GM23248 (cell line): ENCODE measurements at regions not wholly inside any gene's neighbourhood (a gene's known extent, or its start where the extent isn't known, plus 50 kb on each side); places are given as distances from the start of the nearest gene placed in this dataset.
A peak's percentile ranks its signal among the peaks of the same experiment; 100 is the strongest.

Source experiments
- DNase-seq: peaks from one replicate; pipeline ENCODE4 v3.0.0-alpha.2; 2015
- H2AFZ ChIP-seq: fragments of 200-600 bp; sonication (generic); 2 replicates; pipeline ENCODE4 v1.6.1; 2016; ENCODE audit warnings: antibody characterized with exemption
- H3F3A ChIP-seq: fragments of 200-600 bp; sonication (generic); 2 replicates; pipeline ENCODE4 v1.6.1; 2016; ENCODE audit warnings: mild to moderate bottlenecking, antibody characterized with exemption, mixed run types; ENCODE audit not compliant: insufficient read depth
- H3K27ac ChIP-seq: fragments of 200-600 bp; sonication (generic); 2 replicates; pipeline ENCODE4 v1.5.1; 2016; ENCODE audit warnings: mild to moderate bottlenecking
- H3K27me3 ChIP-seq: fragments of 200-600 bp; sonication (generic); replicated peaks from 2 replicates; pipeline ENCODE4 v1.6.1; 2016; ENCODE audit warnings: mild to moderate bottlenecking; ENCODE audit not compliant: insufficient read depth
- H3K36me3 ChIP-seq: fragments of 200-600 bp; sonication (generic); 2 replicates; pipeline ENCODE4 v1.6.1; 2016; ENCODE audit warnings: low read depth, mild to moderate bottlenecking
- H3K4me1 ChIP-seq: fragments of 200-600 bp; sonication (generic); 2 replicates; pipeline ENCODE4 v1.6.1; 2016; ENCODE audit warnings: mild to moderate bottlenecking; ENCODE audit not compliant: insufficient read depth
- H3K4me2 ChIP-seq: fragments of 200-600 bp; sonication (generic); one replicate; pipeline ENCODE4 v1.6.1; 2016; ENCODE audit warnings: mild to moderate bottlenecking; ENCODE audit not compliant: unreplicated experiment
- H3K4me3 ChIP-seq: fragments of 200-600 bp; sonication (generic); 2 replicates; pipeline ENCODE4 v1.5.1; 2016; ENCODE audit warnings: mild to moderate bottlenecking
- H3K79me2 ChIP-seq: fragments of 200-600 bp; sonication (generic); 2 replicates; pipeline ENCODE4 v1.6.1; 2016; ENCODE audit warnings: mild to moderate bottlenecking; ENCODE audit not compliant: insufficient read depth
- H3K9ac ChIP-seq: fragments of 200-600 bp; sonication (generic); 2 replicates; pipeline ENCODE4 v1.6.1; 2016; ENCODE audit warnings: mild to moderate bottlenecking
- H3K9me2 ChIP-seq: fragments of 200-600 bp; sonication (generic); 2 replicates; pipeline ENCODE4 v1.6.1; 2016; ENCODE audit warnings: mixed run types, mild to moderate bottlenecking, moderate library complexity; ENCODE audit not compliant: insufficient read depth
- H3K9me3 ChIP-seq: fragments of 200-600 bp; sonication (generic); one replicate; pipeline ENCODE4 v1.6.1; 2017; ENCODE audit warnings: low read depth
- H4K20me1 ChIP-seq: fragments of 200-600 bp; sonication (generic); 2 replicates; pipeline ENCODE4 v1.6.0; 2016; ENCODE audit not compliant: insufficient read depth
- EZH2 ChIP-seq: fragments of 200-600 bp; sonication (generic); IDR thresholded peaks from 2 replicates; pipeline ENCODE4 v1.6.1; 2018; ENCODE audit warnings: antibody characterized with exemption, mild to moderate bottlenecking; ENCODE audit not compliant: insufficient read depth, poor library complexity, severe bottlenecking
- EZH2phosphoT487 ChIP-seq: fragments of 200-600 bp; sonication (generic); IDR thresholded peaks from 2 replicates; pipeline ENCODE4 v1.6.1; 2018; ENCODE audit warnings: antibody characterized with exemption, moderate library complexity, mild to moderate bottlenecking, low read depth; ENCODE audit not compliant: insufficient read depth
- WGBS, 2 experiments: methylation state at CpG; one replicate each; pipeline ENCODE4 v1.1.6; 2015 to 2017; ENCODE audit warnings: low lambda C conversion rate in 2 of 2, low coverage in 1 of 2; ENCODE audit errors: missing lambda C conversion rate in 2 of 2; 5-methylcytosine and 5-hydroxymethylcytosine counted together
- in situ Hi-C: fragments of 300-500 bp; cut with MboI; formaldehyde crosslinking; loops from 2 replicates; pipeline ENCODE4 v1.15.0; 2020

DNA sequence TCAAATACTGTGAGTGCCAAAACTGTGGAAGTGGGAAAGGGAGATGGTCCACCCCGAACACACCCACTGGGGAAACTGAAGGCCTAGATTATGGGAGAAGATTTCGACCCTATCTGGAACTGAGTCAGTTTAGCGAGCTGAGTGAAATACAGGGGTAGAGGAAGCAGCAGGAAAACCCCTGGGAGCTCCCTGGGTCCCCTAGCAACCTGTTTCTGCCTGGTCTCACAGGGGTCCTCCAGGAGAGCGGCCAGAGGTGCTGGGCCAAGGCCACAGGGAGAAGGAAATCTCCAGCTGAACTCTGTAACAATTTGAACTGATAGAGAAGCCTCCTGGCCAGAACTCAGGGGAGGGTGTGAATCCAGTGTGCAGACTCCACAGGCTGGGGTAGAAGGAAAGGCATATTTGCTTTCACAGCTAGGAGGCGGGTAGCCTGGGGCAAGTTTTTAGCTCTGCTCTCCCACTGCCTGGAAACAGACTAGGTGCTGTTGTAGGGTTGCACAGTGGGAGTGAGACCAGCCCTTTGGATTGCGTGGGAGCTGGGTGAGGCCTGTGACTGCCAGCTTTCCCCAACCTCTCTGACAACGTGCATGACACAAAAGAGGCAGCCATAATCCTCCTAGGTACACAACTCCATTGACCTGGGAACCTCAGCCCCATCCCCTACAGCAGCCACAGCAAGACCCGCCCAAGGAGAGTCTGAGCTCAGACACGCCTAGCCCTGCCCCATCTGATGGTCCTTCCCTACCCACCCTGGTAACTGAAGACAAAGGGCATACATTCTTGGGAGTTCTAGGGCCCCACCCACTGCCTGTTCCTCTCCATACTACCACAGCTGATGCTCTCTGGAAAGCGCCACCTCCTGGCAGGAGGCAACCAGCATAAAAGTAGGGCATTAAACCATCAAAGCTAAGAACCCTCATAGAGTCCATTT is 78.8 kb upstream of the GPBP1 start:
- H3K79me2 ChIP-seq = no peaks in the 10 kb centered on the region
- H3F3A ChIP-seq = no peaks in the 10 kb centered on the region
- TF ChIP-seq EZH2 = no peak
- H2AFZ ChIP-seq = no peak overlapping the region
- no peak overlapping the region for H3K4me3 ChIP-seq
- 0 out of 2 replicates have a peak, but pooled peaks cover 6% of the 10 kb centered on the region for H3K27me3 ChIP-seq
- peak; percentile 6 for DNase-seq
- in situ Hi-C loops = no loop called here
- WGBS, 2 experiments = 46% methylated on average over 10 of the region's 10 CpGs
- no peak overlapping the region for H3K9ac ChIP-seq
- no peak overlapping the region for H3K27ac ChIP-seq
- H3K4me1 ChIP-seq = no peaks in the 10 kb centered on the region
- no peaks in the 10 kb centered on the region for H3K9me2 ChIP-seq
- H3K36me3 ChIP-seq = no peaks in the 10 kb centered on the region
- H4K20me1 ChIP-seq = no peaks in the 10 kb centered on the region
- no peak overlapping the region for H3K4me2 ChIP-seq
- no peaks in the 10 kb centered on the region for H3K9me3 ChIP-seq

DNA sequence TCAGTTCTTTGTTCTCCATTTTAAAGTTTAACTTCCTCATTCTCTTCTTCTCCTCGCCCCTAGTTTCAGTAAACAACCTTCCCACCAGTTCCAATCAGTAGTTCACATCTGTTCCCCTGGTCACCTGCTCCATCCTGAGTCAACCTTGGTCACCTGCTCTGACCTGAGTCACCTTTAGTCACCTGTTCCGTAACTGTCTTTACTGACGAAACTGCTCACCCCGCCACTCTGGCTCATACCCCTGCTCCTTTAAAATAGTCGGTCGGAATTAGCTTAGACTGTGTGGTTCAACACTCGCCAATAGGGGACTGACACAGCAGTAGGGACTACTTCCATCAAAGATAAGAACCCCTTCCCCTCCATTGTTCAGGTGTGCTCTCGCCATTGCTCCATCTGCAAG is 76.3 kb upstream of the GPBP1 start:
- Histone ChIP-seq H4K20me1 (no peaks in the 10 kb centered on the region), H3F3A (no peaks in the 10 kb centered on the region), H2AFZ (no peak overlapping the region), H3K4me2 (no peak overlapping the region), H3K36me3 (no peaks in the 10 kb centered on the region), H3K4me1 (no peaks in the 10 kb centered on the region), H3K9me3 (no peaks in the 10 kb centered on the region), H3K79me2 (no peaks in the 10 kb centered on the region), H3K27ac (no peak overlapping the region), H3K9ac (no peak overlapping the region), H3K27me3 (no peaks in the 10 kb centered on the region), H3K9me2 (no peaks in the 10 kb centered on the region), H3K4me3 (no peak overlapping the region)
- no peak for TF ChIP-seq EZH2phosphoT487
- no peak for TF ChIP-seq EZH2
- in situ Hi-C loops = no loop called here
- DNase-seq = no peak
- 55 to 64% methylated on average over 8 of the region's 8 CpGs for WGBS, 2 experiments

DNA sequence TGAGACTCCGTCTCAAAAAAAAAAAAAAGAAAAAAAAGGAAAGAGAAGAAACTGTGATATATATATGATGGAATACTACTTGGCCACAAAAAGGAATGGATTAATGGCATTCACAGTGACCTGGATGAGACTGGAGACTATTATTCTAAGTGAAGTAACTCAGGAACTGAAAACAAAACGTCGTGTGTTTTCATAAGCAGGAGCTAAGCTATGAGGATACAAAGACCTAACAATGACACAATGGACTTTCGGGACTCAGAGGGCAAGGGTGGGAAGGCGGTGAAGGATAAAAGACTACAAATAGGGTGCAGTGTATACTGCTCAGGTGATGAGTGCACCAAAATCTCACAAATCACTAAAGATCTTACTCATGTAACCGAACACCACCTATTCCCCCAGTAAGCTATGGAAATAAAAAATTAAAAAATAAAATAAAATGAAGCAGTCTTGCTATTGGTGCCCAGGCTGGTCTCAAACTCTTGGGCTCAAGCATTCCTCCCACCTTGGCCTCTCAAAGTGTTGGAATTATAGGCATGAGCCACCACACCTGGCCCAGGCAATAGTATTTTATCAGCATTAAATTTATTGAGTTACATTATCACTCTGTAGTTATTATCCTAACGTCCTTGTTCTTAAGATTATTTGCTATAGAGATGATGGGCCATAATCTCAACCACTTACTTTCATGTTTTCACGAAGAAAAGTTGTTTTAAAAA is 71.5 kb upstream of the GPBP1 start:
- no peaks in the 10 kb centered on the region for H4K20me1 ChIP-seq
- no peak overlapping the region for H3K4me2 ChIP-seq
- in situ Hi-C loops = no loop called here
- no peaks in the 10 kb centered on the region for H3K27me3 ChIP-seq
- H3K4me1 ChIP-seq = no peaks in the 10 kb centered on the region
- no peak overlapping the region for H2AFZ ChIP-seq
- no peak for TF ChIP-seq EZH2phosphoT487
- TF ChIP-seq EZH2 = no peak
- H3K4me3 ChIP-seq = no peak overlapping the region
- no peaks in the 10 kb centered on the region for H3K9me3 ChIP-seq
- H3K79me2 ChIP-seq = no peaks in the 10 kb centered on the region
- H3K36me3 ChIP-seq = no peaks in the 10 kb centered on the region
- 30 to 43% methylated on average over 7 to 8 of the region's 8 CpGs for WGBS, 2 experiments
- DNase-seq = no peak
- H3K9ac ChIP-seq = no peak overlapping the region
- H3K9me2 ChIP-seq = no peaks in the 10 kb centered on the region
- H3K27ac ChIP-seq = no peak overlapping the region
- no peaks in the 10 kb centered on the region for H3F3A ChIP-seq

DNA sequence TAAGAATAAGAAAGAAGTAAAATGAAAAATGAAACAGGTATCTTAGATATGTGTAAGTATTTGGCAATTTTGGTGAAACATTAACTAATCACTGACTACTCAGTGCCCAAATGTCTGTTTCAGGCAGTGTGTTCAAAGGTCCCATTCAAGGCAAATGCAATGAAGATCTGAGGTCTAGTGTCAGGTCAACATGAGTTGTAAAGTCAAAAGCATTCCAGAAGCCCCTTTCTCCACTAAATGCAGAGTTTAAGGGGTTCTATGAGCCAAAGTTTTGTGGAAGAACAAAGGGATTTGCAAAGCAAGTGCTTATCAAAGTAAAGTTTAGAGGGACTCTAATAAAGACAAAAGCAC is 71.0 kb upstream of the GPBP1 start:
- Histone ChIP-seq H3K4me2 (no peak overlapping the region), H3K9me3 (no peaks in the 10 kb centered on the region), H3K9ac (no peak overlapping the region), H4K20me1 (no peaks in the 10 kb centered on the region), H3K27me3 (no peaks in the 10 kb centered on the region), H3K36me3 (no peaks in the 10 kb centered on the region), H2AFZ (no peak overlapping the region), H3K9me2 (no peaks in the 10 kb centered on the region), H3F3A (no peaks in the 10 kb centered on the region), H3K4me1 (no peaks in the 10 kb centered on the region), H3K4me3 (no peak overlapping the region), H3K27ac (no peak overlapping the region), H3K79me2 (no peaks in the 10 kb centered on the region)
- in situ Hi-C loops = no loop called here
- no peak for TF ChIP-seq EZH2
- TF ChIP-seq EZH2phosphoT487 = no peak
- DNase-seq = no peak
